CD4-positive, alpha-beta T cell treated with Interleukin-4 for 1 hour (primary cell): ENCODE measurements at regions not wholly inside any gene's neighbourhood (a gene's known extent, or its start where the extent isn't known, plus 50 kb on each side); places are given as distances from the start of the nearest gene placed in this dataset.

Source experiments
- DNase-seq, 2 donors: peaks; one replicate each; pipeline ENCODE4 v3.0.0-alpha.2; 2020 to 2022

- DNase-seq: no peak
Observed at GRCh38 chr16:63981639-63982038, 1140.2 kb downstream of the CDH11 start.

- DNase-seq: no peak
Observed at GRCh38 chr16:63980763-63981162, 1141.1 kb downstream of the CDH11 start.

GRCh38 chr16:63978240-63978639 is 1143.6 kb downstream of the CDH11 start:
- DNase-seq: no peak

GRCh38 chr16:63976345-63976744 is 1145.5 kb downstream of the CDH11 start:
- DNase-seq: no peak

GRCh38 chr16:63975669-63976068 is 1146.2 kb downstream of the CDH11 start:
- no peak for DNase-seq

- DNase-seq: no peak
Observed at GRCh38 chr16:63967966-63968365, 1153.9 kb downstream of the CDH11 start.

- DNase-seq: no peak
Observed at GRCh38 chr16:63960321-63960720, 1161.5 kb downstream of the CDH11 start.

GRCh38 chr16:63947022-63947421 is 1174.8 kb downstream of the CDH11 start:
- DNase-seq: no peak

- no peak for DNase-seq
Observed at GRCh38 chr16:63945806-63946205, 1176.1 kb downstream of the CDH11 start.

- DNase-seq: no peak
Observed at GRCh38 chr16:63943566-63943965, 1178.3 kb downstream of the CDH11 start.

GRCh38 chr16:63938661-63939060 is 1183.2 kb downstream of the CDH11 start:
- DNase-seq: no peak

- no peak for DNase-seq
Observed at GRCh38 chr16:63933841-63934240, 1188.0 kb downstream of the CDH11 start.

GRCh38 chr16:63928421-63928820 is 1193.4 kb downstream of the CDH11 start:
- no peak for DNase-seq

GRCh38 chr16:63925221-63925620 is 1196.6 kb downstream of the CDH11 start:
- DNase-seq: no peak

GRCh38 chr16:63922560-63922959 is 1199.3 kb downstream of the CDH11 start:
- DNase-seq: no peak

GRCh38 chr16:63921737-63922295 is 1200.0 kb downstream of the CDH11 start:
- DNase-seq: no peak

GRCh38 chr16:63913290-63913689 is 1208.6 kb downstream of the CDH11 start:
- DNase-seq: no peak

- DNase-seq: no peak
Observed at GRCh38 chr16:63907251-63907650, 1214.6 kb downstream of the CDH11 start.

GRCh38 chr16:63904930-63905329 is 1216.9 kb downstream of the CDH11 start:
- no peak for DNase-seq

GRCh38 chr16:63904182-63904581 is 1217.7 kb downstream of the CDH11 start:
- no peak for DNase-seq

- no peak for DNase-seq
Observed at GRCh38 chr16:63896383-63897109, 1225.3 kb downstream of the CDH11 start.

- no peak for DNase-seq
Observed at GRCh38 chr16:63890723-63891122, 1231.1 kb downstream of the CDH11 start.

GRCh38 chr16:63890081-63890480 is 1231.8 kb downstream of the CDH11 start:
- no peak for DNase-seq

GRCh38 chr16:63883091-63883490 is 1238.8 kb downstream of the CDH11 start:
- DNase-seq: no peak

- DNase-seq: no peak
Observed at GRCh38 chr16:63882576-63882975, 1239.3 kb downstream of the CDH11 start.
